ENCODE measurements at regions not wholly inside any gene's neighbourhood (a gene's known extent, or its start where the extent isn't known, plus 50 kb on each side); places are given as distances from the start of the nearest gene placed in this dataset.

DNA sequence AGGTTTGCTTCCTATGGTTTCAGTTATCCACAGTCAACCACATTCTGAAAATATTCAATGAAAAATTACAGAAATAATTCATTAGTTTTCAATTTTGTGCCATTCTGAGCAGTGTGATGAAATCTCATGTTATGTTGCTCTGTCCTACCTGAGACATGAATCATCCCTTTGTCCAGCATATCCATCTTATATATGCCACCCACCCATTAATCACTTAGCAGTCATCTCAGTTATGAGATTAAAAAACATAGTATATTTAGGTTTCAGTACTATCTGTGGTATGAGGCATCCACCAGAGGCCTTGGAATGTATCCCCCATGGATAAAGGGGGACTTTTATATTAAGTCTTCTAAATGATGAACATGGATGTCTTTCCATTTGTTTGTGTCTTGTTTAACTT is 64.7 kb upstream of the PROK2 start:
- TF ChIP-seq, protein P1, sequence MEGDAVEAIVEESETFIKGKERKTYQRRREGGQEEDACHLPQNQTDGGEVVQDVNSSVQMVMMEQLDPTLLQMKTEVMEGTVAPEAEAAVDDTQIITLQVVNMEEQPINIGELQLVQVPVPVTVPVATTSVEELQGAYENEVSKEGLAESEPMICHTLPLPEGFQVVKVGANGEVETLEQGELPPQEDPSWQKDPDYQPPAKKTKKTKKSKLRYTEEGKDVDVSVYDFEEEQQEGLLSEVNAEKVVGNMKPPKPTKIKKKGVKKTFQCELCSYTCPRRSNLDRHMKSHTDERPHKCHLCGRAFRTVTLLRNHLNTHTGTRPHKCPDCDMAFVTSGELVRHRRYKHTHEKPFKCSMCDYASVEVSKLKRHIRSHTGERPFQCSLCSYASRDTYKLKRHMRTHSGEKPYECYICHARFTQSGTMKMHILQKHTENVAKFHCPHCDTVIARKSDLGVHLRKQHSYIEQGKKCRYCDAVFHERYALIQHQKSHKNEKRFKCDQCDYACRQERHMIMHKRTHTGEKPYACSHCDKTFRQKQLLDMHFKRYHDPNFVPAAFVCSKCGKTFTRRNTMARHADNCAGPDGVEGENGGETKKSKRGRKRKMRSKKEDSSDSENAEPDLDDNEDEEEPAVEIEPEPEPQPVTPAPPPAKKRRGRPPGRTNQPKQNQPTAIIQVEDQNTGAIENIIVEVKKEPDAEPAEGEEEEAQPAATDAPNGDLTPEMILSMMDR (conservative IDR thresholded peaks at IDR 0.05; ENCODE audit: low read depth in 2 of 2): no peak
- no peak for TF ChIP-seq EZH2phosphoT487 (IDR thresholded peaks at IDR 0.05; ENCODE audit: unreplicated experiment)
- TF ChIP-seq EZH2 (IDR thresholded peaks at IDR 0.05; ENCODE audit: low read depth, unreplicated experiment): no peak
- TF ChIP-seq NANOG (IDR thresholded peaks at IDR 0.05; ENCODE audit: borderline replicate concordance): no peak
- TF ChIP-seq POLR2AphosphoS5 (IDR thresholded peaks at IDR 0.05; ENCODE audit: low read depth): no peak
- TF ChIP-seq, protein P2, sequence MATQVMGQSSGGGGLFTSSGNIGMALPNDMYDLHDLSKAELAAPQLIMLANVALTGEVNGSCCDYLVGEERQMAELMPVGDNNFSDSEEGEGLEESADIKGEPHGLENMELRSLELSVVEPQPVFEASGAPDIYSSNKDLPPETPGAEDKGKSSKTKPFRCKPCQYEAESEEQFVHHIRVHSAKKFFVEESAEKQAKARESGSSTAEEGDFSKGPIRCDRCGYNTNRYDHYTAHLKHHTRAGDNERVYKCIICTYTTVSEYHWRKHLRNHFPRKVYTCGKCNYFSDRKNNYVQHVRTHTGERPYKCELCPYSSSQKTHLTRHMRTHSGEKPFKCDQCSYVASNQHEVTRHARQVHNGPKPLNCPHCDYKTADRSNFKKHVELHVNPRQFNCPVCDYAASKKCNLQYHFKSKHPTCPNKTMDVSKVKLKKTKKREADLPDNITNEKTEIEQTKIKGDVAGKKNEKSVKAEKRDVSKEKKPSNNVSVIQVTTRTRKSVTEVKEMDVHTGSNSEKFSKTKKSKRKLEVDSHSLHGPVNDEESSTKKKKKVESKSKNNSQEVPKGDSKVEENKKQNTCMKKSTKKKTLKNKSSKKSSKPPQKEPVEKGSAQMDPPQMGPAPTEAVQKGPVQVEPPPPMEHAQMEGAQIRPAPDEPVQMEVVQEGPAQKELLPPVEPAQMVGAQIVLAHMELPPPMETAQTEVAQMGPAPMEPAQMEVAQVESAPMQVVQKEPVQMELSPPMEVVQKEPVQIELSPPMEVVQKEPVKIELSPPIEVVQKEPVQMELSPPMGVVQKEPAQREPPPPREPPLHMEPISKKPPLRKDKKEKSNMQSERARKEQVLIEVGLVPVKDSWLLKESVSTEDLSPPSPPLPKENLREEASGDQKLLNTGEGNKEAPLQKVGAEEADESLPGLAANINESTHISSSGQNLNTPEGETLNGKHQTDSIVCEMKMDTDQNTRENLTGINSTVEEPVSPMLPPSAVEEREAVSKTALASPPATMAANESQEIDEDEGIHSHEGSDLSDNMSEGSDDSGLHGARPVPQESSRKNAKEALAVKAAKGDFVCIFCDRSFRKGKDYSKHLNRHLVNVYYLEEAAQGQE (IDR thresholded peaks at IDR 0.05; ENCODE audit: unreplicated experiment): no peak
- TF ChIP-seq, protein P3, sequence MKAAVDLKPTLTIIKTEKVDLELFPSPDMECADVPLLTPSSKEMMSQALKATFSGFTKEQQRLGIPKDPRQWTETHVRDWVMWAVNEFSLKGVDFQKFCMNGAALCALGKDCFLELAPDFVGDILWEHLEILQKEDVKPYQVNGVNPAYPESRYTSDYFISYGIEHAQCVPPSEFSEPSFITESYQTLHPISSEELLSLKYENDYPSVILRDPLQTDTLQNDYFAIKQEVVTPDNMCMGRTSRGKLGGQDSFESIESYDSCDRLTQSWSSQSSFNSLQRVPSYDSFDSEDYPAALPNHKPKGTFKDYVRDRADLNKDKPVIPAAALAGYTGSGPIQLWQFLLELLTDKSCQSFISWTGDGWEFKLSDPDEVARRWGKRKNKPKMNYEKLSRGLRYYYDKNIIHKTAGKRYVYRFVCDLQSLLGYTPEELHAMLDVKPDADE (IDR thresholded peaks at IDR 0.05): no peak
- no peak for TF ChIP-seq JUNB (IDR thresholded peaks at IDR 0.05; ENCODE audit: unreplicated experiment)
- no peak for TF ChIP-seq ZNF331 (CRISPR knock-in tag; IDR thresholded peaks at IDR 0.05; ENCODE audit: low read depth)
- no peak for TF ChIP-seq CREB1 (CRISPR knock-in tag; IDR thresholded peaks at IDR 0.05; ENCODE audit: low read depth)
- TF ChIP-seq STAT1 (IDR thresholded peaks at IDR 0.05; ENCODE audit: unreplicated experiment): no peak
- no peak for TF ChIP-seq ZNF114 (CRISPR knock-in tag; IDR thresholded peaks at IDR 0.05)
- TF ChIP-seq, protein P4, sequence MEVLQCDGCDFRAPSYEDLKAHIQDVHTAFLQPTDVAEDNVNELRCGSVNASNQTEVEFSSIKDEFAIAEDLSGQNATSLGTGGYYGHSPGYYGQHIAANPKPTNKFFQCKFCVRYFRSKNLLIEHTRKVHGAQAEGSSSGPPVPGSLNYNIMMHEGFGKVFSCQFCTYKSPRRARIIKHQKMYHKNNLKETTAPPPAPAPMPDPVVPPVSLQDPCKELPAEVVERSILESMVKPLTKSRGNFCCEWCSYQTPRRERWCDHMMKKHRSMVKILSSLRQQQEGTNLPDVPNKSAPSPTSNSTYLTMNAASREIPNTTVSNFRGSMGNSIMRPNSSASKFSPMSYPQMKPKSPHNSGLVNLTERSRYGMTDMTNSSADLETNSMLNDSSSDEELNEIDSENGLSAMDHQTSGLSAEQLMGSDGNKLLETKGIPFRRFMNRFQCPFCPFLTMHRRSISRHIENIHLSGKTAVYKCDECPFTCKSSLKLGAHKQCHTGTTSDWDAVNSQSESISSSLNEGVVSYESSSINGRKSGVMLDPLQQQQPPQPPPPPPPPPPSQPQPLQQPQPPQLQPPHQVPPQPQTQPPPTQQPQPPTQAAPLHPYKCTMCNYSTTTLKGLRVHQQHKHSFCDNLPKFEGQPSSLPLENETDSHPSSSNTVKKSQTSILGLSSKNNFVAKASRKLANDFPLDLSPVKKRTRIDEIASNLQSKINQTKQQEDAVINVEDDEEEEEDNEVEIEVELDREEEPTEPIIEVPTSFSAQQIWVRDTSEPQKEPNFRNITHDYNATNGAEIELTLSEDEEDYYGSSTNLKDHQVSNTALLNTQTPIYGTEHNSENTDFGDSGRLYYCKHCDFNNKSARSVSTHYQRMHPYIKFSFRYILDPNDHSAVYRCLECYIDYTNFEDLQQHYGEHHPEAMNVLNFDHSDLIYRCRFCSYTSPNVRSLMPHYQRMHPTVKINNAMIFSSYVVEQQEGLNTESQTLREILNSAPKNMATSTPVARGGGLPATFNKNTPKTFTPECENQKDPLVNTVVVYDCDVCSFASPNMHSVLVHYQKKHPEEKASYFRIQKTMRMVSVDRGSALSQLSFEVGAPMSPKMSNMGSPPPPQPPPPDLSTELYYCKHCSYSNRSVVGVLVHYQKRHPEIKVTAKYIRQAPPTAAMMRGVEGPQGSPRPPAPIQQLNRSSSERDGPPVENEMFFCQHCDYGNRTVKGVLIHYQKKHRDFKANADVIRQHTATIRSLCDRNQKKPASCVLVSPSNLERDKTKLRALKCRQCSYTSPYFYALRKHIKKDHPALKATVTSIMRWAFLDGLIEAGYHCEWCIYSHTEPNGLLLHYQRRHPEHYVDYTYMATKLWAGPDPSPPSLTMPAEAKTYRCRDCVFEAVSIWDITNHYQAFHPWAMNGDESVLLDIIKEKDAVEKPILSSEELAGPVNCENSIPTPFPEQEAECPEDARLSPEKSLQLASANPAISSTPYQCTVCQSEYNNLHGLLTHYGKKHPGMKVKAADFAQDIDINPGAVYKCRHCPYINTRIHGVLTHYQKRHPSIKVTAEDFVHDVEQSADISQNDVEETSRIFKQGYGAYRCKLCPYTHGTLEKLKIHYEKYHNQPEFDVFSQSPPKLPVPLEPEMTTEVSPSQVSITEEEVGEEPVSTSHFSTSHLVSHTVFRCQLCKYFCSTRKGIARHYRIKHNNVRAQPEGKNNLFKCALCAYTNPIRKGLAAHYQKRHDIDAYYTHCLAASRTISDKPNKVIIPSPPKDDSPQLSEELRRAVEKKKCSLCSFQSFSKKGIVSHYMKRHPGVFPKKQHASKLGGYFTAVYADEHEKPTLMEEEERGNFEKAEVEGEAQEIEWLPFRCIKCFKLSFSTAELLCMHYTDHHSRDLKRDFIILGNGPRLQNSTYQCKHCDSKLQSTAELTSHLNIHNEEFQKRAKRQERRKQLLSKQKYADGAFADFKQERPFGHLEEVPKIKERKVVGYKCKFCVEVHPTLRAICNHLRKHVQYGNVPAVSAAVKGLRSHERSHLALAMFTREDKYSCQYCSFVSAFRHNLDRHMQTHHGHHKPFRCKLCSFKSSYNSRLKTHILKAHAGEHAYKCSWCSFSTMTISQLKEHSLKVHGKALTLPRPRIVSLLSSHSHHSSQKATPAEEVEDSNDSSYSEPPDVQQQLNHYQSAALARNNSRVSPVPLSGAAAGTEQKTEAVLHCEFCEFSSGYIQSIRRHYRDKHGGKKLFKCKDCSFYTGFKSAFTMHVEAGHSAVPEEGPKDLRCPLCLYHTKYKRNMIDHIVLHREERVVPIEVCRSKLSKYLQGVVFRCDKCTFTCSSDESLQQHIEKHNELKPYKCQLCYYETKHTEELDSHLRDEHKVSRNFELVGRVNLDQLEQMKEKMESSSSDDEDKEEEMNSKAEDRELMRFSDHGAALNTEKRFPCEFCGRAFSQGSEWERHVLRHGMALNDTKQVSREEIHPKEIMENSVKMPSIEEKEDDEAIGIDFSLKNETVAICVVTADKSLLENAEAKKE (CRISPR knock-in tag; IDR thresholded peaks at IDR 0.05): no peak
